HG03575 (cell line): ENCODE measurements at regions not wholly inside any gene's neighbourhood (a gene's known extent, or its start where the extent isn't known, plus 50 kb on each side); places are given as distances from the start of the nearest gene placed in this dataset.

Source experiments
- ATAC-seq: cut with Tn5 transposase; IDR thresholded peaks from one replicate; pipeline ENCODE4 v1.9.1; 2021; ENCODE audit not compliant: unreplicated experiment, insufficient number of reproducible peaks, low FRiP score; ENCODE audit errors: extremely low read depth

DNA sequence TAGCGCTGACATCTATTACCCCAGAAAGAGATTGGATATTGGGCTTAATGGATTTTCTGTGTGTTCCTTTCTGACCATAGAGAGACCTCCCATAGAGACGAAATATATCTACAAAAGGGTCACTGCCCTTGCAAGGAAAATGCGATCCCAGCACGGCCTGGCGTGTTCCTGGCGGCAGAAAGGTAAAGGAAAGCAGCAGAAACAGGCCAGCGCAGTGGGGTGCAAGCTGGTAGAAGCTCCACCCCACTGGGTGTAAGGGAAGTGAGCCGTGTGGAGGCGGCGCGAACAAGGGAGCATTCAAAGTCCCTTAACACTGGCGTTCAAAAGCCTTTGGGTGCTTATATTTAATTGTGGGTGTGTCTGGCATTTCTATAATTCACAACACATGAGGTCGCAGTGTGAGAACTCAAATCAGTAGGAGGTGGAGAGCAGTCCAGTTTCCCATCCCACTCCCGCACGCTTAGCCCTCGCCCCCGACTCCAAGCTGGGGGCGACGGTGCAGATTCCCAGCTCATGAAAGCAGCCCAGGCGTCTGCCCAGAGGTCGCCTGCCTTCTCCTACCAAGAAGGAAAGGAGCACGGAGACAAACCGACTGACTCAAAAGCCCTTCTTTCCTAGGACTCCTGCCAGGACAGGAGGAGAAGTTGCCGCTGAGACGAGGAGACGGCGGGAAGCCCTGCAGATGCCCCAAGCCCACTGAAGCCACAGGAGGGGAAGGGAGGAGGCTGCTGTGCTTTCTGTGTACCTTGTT, 478.4 kb downstream of the FOXO1 start:
- ATAC-seq = no peak

DNA sequence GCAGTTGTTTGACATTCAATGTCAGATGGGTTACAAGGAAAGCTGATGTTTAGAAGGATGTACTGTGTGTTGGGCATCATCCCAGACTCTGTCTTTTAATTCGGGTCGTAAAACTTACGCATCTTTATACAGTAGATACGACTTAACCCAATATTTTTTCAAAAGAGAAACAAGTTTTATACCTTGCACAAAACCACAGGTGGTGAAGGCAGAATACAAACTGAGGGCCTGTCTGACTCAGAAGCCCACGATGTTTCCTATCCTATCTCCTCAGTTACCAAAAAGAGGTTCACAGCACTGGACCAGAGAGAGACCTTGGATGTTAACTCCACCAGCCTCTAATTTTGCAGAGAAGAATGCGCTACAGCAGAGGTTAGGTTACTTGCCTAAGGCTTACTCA, 477.0 kb downstream of the FOXO1 start:
- ATAC-seq = no peak

DNA sequence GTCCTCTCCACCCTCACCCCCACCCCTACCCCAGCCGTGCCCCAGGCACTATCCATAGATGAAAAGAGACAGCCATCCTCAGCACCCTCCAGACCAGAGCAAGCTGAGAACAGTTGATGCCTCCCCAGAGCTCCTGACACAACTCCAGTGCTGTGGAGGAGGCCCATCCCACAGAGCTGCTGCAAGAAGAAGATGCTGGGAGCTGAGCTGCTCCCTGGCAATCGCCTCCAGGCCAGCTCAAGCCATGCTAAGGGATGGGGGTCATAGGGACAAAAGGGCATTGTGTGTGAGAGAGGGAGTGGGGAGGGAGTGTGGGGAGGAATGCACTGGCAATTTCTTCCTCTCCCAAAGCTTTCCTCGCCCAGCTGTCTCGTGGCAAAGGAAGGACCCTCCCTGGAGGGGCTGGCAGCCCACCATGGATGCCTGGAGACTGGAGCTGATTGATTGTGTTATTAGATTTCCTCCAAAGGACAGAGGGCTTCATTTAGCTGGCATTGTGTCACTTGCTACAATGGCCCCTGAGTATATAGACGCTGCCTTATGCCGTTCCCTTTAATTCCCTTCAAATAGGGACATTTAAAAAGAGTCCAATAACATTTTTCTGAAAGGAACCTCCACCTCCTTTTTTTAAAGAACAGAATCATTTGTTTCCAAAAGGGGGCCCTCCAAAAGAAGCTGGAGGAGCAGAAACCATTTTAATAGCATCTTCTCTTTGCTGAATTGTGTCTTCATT, 476.4 kb downstream of the FOXO1 start:
- ATAC-seq = no peak

DNA sequence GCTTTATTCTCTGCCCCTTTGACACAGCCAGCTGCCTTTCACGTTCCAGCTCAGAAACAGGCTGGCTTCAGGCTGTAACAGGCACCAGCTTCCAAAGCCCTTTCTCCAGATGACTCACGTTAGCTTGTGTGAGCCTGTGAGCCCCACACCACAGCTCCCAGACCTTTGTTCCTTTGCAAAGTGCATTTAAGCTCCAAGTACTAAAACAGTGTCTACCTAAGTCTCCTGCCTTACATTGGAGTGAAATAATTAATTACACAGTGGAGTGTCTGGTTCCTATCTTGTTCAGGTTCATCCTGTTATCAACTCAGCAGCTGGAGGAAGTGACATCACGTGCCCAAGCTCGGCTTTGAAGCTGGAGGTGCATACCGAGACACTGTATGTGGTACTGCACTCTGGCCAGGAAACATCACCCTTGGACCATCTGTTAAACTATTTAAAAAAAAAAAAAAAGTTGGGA, 475.8 kb downstream of the FOXO1 start:
- no peak for ATAC-seq

DNA sequence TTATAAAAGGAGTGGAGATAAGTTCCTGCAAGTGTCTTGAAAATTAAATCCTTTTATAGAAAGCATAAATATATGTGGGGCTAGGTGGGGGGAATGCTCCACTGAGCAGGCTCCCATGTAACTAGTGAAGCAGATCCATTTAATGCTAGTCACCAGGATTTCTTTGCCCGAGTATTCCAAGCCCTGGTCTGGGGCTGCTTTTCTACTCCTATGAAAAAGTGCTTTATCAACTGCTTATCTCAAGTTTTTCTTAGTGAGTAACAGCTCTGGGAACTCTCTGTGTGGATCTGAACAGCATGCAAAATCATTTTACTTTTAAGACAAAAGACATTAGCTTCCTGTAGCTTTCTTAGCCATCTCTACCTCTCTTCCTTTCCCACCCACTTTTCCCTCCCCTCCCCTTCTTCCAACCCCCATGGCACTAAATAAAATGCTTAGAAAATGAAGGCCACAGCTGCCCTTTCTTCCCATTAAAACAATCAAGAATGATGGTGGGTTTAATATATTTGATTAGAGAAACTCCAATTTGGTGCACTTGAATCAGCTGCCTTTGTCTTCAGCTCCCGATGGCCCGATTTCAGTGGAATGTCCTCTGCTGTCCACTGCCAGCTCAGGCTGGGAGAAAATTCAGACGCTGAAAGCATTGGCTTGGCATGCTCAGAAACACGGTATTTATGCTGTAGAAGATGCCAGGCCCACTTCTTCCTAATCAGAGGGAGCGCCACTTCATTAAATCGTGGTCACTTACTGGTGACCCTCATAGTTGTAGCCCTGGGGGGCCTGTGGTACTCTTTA, 475.1 kb downstream of the FOXO1 start:
- no peak for ATAC-seq

DNA sequence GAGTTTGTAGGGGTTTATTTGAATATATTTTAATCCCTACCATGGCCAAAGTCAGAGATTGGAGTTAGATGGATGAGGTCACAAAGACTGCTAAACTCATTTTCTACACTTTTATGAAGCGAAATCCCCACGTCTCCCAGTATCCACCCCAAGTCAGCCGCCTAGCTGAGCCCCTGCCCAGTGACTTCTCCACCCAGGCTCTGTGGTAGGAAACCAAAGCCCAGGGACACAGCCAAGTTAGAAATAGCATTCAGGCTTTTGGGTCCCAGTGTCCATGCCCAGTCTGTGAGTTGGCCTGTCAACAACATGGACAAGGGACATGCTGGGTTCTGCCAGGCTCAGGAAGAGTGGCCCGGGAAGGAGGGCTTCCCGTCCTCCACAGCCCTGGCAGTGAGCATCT, 474.0 kb downstream of the FOXO1 start:
- no peak for ATAC-seq

DNA sequence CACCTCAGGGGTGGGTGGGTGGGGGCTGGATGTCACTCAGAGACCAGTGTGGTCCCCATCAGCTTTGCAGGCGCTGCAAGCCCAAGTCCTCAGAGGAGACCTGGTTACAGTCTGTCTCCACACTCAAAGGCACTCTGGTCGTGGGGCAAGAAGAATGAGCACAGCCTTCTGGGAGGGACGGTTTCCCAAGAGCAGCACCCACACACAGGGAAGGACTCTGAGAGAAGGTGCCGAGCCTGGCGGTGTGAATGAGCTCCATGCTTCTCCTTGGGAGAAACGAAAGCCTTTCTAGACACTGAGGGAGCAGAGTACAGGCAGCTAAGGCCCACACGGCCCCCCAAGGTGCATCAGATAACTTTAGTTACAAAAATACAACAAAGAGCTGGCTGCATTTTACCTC, 473.6 kb downstream of the FOXO1 start:
- ATAC-seq = no peak

DNA sequence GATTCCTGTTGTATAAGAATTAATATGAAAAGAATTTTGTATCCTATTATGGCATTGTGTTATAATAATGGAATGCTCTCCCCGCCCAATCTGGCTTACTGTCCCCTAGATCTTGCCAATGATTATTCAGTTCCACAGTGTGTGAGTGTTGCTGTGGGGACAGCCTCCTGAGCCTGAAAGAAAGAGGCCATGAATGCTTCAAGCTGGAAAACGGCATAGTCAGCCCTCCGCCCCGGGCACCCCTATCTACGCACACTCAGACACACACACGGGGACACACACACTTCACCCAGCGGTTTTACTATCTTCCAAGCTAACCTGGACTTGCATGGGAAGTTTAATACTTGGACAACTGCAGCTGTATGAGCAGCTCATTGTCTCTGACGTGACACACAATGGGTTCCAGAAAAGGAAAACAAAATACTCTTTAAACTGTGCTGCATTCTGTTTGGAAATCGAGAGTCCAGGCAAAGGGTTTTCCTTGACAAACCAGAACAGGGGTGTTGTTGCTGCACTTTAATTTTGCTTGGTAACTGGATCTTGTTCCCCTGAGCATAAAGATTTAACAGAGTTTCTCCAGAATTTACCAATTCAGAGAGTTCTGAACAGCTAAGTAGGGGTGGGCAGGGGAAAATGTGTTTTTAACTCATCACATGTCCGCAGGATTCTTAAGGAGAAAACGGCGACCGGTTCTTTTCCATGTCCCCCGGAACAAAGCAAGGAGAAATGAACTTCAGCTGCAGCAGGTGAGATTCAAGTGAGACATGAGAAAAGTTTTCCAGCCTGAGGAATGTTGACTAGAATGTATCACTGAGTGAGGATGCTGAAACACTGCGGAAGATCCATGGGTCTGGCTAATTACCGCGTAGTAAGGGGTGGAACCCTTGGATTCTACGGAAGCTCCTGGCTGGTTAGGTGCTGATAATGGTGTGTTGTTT, 472.9 kb downstream of the FOXO1 start:
- no peak for ATAC-seq

DNA sequence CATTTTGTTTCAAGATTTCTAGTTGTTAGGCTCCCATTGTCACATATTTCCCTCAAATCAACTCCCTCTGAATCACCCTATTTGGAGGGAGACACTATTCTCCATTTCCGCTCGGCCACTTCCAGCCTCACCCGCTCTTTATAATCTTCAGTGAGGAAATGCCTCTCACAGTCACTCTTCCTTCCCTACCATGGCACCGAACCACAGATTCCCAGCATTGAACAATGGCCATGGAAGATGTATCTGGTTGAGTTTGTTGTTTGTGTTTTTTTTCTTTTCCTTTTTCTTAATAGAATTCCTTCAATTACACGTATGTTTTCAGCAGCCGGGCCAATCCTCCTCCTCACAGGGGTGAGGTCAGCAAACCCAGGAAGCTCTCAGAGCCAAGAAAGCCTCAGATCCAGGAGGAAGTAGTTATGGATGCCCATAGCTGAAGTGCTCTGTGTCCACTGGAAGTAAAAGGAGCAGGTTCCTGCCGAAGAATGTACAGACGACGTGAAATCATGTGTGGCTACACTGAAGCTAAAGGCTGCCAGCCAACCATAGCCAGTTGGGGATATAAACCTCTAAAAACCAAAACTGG, 472.1 kb downstream of the FOXO1 start:
- no peak for ATAC-seq

DNA sequence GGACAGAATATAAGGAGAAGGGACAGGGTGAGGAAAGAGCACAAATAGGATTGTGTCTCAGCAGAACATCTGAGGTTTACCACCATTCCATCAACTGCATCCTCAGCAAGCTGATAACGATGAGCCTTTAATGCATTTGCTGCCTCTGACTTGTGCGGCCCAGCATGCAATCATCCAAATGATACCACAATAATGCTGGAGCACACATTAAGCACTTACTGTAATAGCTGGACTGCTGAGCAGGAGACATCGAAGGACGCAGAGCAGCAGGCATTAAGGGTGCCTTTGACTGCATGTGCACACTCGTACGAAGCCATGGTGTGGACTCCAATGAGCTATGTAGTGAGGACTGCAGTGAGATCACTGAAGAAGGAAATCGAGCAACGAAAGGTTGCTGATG, 469.4 kb downstream of the FOXO1 start:
- ATAC-seq = no peak

DNA sequence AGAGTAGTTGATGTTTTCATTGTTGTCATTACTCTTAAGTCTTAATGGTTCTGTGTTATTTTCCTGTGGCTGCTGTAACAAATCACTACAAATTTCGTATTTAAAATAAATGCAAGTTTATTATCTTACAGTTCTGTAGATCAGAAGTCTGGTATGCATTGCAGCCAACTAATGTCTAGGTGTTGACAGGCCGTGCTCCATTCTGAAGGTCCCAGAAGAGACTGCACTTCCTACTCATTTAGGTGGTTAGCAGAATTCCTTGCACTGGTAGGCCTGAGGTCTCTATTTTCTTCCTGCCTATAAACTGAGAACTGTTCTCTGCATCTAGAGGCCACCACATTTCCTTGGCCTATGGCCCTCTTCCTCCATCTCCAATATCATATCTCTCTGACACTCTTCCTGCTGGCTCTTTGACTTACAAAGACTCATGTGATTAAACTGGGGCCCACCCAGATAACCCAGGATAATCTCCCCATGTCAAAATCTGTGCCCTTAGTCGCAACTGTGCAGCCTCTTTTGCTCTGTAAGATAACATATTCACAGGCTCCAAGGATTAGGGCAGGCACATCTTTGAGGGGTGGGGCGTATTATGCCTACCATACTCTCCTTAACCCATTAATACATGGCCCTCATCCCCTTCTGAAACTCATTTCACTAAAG, 468.4 kb downstream of the FOXO1 start:
- no peak for ATAC-seq

DNA sequence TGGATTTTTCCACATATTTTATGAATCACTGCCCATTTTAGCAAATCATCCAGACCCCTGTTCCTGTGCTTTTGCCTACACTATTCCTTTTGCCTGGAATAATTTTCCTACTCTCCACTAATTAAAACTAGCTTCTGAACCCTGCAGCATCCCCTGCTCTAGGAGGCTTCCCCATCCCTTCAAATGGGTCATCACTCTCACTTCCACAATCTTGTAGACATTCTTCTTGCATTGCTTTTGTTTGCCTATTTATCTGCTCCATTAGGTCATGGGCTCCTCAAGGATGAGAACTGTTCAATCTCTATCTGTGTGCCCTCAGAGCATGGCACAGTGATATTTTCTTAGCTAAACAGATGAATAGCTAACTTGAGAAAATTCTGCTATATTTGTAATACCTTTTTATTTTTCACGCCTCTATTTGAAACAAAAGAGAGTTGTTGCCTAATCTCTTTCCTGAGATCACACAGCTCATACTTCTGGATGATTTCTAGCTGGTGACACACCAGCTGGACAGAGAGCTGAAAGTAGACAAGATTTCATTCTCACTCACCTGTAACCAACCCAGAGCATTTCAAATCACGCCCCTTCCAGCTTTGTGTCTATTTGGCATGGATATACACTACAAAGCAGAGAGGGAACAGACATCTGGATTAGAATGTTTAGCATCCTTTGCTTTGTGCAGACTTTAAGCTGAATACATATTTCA, 466.0 kb downstream of the FOXO1 start:
- ATAC-seq = no peak

DNA sequence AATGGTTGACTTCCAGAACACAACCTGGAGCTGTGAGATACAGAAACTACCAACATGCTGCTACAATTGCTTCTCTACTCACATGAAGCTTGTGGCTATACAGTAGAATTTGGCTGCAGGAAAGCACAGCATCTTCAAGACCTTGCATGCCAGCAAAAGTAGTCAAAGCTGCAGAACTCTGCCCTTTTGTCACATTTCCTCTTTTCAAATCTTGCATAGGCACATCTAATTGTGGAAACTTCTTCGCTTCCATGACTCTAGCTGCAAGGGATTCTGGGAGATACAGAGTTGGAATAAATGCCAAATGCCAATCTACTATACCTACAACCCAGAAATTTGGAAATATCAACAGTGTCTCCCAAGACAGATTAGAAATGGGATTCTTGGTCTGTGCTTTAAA, 462.2 kb downstream of the FOXO1 start:
- no peak for ATAC-seq

DNA sequence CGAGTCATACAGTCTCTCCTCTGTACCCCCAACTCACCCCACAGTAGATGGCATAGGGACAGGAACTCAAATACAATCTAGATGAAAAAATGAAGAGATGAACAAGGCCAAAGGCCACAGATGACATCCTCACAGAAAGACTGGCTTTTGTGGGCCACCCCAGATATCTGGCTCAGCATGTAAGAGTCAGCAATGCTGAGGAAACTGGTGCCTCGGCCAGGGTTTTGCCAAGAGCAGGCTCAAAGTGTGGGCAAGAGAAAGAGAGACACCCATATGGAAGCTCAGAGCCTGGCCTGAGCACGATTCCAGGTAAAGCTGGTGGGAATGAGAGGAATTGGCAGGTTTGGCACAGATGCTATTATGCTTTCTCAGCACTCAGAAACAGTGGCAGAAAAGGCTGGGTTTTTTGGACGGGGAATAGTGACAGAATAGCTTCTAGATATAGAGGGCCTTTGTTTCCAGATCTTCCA, 460.6 kb downstream of the FOXO1 start:
- ATAC-seq = no peak

DNA sequence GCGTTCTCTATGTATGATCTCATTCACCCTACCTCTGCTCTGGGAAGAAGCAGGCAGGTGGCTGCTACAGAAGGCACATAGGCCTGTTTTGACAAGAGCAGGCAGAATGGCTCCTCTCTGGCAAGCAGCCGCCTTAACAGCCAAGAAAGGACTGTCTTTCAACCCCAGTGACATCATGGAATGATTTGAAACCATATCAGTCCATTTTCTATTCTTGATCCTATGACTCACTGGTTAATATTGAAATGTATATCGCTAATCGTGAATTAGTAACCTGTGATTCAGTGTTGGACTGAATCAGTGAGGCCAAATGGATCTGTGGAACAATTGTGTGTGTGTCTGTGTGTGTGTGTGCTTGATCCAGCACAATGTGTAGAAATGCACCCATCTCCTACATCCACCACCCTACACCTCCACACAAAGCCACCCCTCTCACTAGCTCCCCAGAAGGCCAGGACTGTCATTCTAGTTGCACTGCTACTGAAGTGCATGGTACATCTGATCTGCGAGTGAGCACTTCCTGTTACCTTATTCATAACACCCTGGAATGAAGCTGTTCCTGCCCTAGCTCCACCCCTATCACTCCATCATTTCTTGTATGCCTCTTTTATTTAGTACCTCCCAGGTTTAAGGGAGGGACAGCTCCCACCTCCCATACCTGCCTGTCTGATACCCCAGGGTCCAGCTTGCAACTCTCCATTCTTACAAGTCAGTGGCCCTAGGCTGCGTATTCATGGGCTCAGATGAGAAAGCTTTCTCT, 460.0 kb downstream of the FOXO1 start:
- no peak for ATAC-seq

DNA sequence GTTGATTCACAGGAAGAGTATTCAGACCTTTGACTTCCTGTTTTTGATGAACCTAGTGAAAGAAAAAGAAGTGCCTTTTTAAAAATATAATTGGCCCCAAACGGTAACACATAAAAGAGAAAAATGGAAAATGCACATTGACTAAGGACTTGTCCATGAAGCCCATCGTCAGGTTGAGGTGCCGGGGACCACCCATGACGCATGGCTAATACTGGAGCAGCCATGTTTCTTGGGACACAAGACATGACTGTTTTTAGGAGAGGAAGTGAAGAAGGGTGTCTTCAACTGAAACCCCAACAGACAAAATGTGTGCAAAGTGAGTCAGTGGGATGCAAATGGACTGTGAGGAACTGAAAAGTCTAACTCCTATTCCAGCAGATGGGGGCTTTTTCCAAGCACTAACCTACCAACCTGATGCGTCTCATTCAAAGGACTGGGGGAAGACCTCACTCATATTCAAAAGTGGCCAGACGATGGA, 459.4 kb downstream of the FOXO1 start:
- no peak for ATAC-seq

DNA sequence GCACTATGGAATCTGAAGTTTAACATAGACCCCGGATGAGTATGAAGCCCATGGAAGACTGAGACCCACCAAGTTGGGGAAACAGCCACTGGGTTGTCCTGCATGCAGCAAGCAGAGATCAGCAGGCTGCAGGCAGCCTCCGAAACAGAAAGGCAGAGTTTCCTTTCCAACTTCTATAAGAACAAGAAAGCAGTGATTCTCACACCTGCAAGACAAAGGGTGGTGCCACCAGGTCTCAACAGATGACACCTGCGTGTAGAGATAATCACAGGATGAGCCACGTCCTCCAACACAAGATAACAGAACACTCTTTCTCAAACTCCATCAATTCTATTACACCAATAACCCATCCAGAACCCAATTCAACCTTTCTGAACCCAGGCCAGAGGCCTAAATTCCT, 457.9 kb downstream of the FOXO1 start:
- no peak for ATAC-seq
